C1 segment of cervical spinal cord (tissue), 14 donors: ENCODE measurements at regions not wholly inside any gene's neighbourhood (a gene's known extent, or its start where the extent isn't known, plus 50 kb on each side); places are given as distances from the start of the nearest gene placed in this dataset.

Source experiments
- DNase-seq, 14 donors: peaks; one replicate each; lab custom pipeline; 2025; lab: John Stamatoyannopoulos, UW

GRCh38 chr12:105803292-105803691 is 335.5 kb downstream of the NUAK1 start:
- DNase-seq, result no peak

GRCh38 chr12:105804591-105805265 is 334.0 kb downstream of the NUAK1 start:
- DNase-seq, result peak in 1 of 14 donors; percentile 80

GRCh38 chr12:105805730-105806399 is 332.9 kb downstream of the NUAK1 start:
- DNase-seq, result no peak

- DNase-seq, result no peak
These were observed 332.4 kb downstream of the NUAK1 start for GRCh38 chr12:105806400-105806770.

GRCh38 chr12:105812366-105812765 is 326.4 kb downstream of the NUAK1 start:
- DNase-seq, result no peak

- DNase-seq, result no peak
These were observed 325.6 kb downstream of the NUAK1 start for GRCh38 chr12:105813201-105813600.

- DNase-seq, result peak in 1 of 14 donors; percentile 3
These were observed 324.5 kb downstream of the NUAK1 start for GRCh38 chr12:105814283-105814682.

- DNase-seq, result no peak
These were observed 319.2 kb downstream of the NUAK1 start for GRCh38 chr12:105819549-105819948.

GRCh38 chr12:105820429-105821125 is 318.2 kb downstream of the NUAK1 start:
- peak in 5 of 14 donors; percentile 3 to 18 (median 11) for DNase-seq

GRCh38 chr12:105822131-105823105 is 316.3 kb downstream of the NUAK1 start:
- no peak for DNase-seq

GRCh38 chr12:105823810-105824209 is 314.9 kb downstream of the NUAK1 start:
- DNase-seq, result no peak

- DNase-seq, result no peak
These were observed 313.6 kb downstream of the NUAK1 start for GRCh38 chr12:105825141-105825540.

- no peak for DNase-seq
These were observed 307.4 kb downstream of the NUAK1 start for GRCh38 chr12:105831372-105831771.

- no peak for DNase-seq
These were observed 306.7 kb downstream of the NUAK1 start for GRCh38 chr12:105832021-105832420.

- no peak for DNase-seq
These were observed 305.9 kb downstream of the NUAK1 start for GRCh38 chr12:105832806-105833205.

GRCh38 chr12:105834496-105834895 is 304.3 kb downstream of the NUAK1 start:
- DNase-seq, result no peak

GRCh38 chr12:105835580-105836241 is 303.0 kb downstream of the NUAK1 start:
- DNase-seq, result no peak

GRCh38 chr12:105836242-105836622 is 302.5 kb downstream of the NUAK1 start:
- no peak for DNase-seq

- DNase-seq, result no peak
These were observed 299.1 kb downstream of the NUAK1 start for GRCh38 chr12:105839629-105840127.

- DNase-seq, result no peak
These were observed 298.4 kb downstream of the NUAK1 start for GRCh38 chr12:105840384-105840783.

GRCh38 chr12:105841840-105842239 is 296.9 kb downstream of the NUAK1 start:
- DNase-seq, result no peak
